ENCODE measurements at regions not wholly inside any gene's neighbourhood (a gene's known extent, or its start where the extent isn't known, plus 50 kb on each side); places are given as distances from the start of the nearest gene placed in this dataset.

DNA sequence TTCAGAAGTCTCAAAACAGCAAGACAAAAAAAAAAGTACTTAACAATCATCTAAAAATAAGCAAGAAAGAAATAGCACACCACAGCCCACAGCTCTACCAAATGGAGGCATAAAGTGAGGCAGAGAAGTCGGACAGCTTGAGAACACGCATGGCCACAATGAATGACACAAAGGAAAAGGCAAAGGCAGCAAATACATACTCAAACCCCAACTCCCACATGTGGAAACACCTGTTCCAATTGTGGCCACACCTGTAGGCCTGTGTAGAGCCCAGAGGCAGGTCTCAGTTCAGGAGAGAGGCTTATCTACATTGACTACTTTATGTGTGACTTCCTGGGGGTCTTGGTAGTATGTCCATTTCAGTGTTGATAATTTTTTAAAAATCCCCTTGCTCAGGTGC, 543.5 kb downstream of the LMO4 start:
- TF ChIP-seq POLR2A (IDR thresholded peaks at IDR 0.05): no peak
- no peak for TF ChIP-seq CTCF (IDR thresholded peaks at IDR 0.05)
